Suprapubic skin (tissue), 4 donors: ENCODE measurements at regions not wholly inside any gene's neighbourhood (a gene's known extent, or its start where the extent isn't known, plus 50 kb on each side); places are given as distances from the start of the nearest gene placed in this dataset.

Experiments used
- DNase-seq, 2 donors: peaks; one replicate each; pipeline ENCODE4 v3.0.0-alpha.2; 2019; ENCODE audit warnings: low spot score in 2 of 2
- H3K27ac ChIP-seq: fragments of 200-600 bp; sonication (generic); one replicate; pipeline ENCODE4 v1.5.1; 2019
- H3K27me3 ChIP-seq: fragments of 200-600 bp; sonication (generic); one replicate; pipeline ENCODE4 v1.5.1; 2019
- H3K36me3 ChIP-seq: fragments of 200-600 bp; sonication (generic); one replicate; pipeline ENCODE4 v1.5.1; 2019
- H3K4me1 ChIP-seq: fragments of 200-600 bp; sonication (generic); one replicate; pipeline ENCODE4 v1.5.1; 2019
- H3K4me3 ChIP-seq: fragments of 200-600 bp; sonication (generic); one replicate; pipeline ENCODE4 v1.5.1; 2019; ENCODE audit warnings: mild to moderate bottlenecking
- H3K9me3 ChIP-seq: fragments of 200-600 bp; sonication (generic); one replicate; pipeline ENCODE4 v1.5.1; 2019
- EP300 ChIP-seq: sonication (generic); formaldehyde crosslinking; IDR thresholded peaks from one replicate; pipeline ENCODE4 v1.6.1; 2017; ENCODE audit warnings: antibody characterized with exemption
- POLR2A ChIP-seq, 2 donors: fragments of 450-650 bp; IDR thresholded peaks; one replicate each; pipeline ENCODE4 v1.6.1; 2017; ENCODE audit warnings: antibody characterized with exemption in 2 of 2, mild to moderate bottlenecking in 2 of 2, moderate library complexity in 2 of 2
- POLR2AphosphoS5 ChIP-seq, 3 donors: sonication (generic); formaldehyde crosslinking; IDR thresholded peaks; one replicate each; pipeline ENCODE4 v1.6.1; 2017; ENCODE audit warnings: antibody characterized with exemption in 3 of 3
- WGBS: methylation state at CpG from one replicate; pipeline ENCODE4 v1.1.5; 2018; 5-methylcytosine and 5-hydroxymethylcytosine counted together
- TF ChIP-seq, protein P1 (sequence below), 2 donors: fragments of 200-600 bp in 1 of 2; fragments of 450-650 bp in 1 of 2; sonication (generic) in 1 of 2; IDR thresholded peaks; one replicate each; pipeline ENCODE4 v1.5.1; 2016 to 2019; ENCODE audit warnings: antibody characterized with exemption in 2 of 2, mild to moderate bottlenecking in 1 of 2, moderate library complexity in 1 of 2

DNA sequence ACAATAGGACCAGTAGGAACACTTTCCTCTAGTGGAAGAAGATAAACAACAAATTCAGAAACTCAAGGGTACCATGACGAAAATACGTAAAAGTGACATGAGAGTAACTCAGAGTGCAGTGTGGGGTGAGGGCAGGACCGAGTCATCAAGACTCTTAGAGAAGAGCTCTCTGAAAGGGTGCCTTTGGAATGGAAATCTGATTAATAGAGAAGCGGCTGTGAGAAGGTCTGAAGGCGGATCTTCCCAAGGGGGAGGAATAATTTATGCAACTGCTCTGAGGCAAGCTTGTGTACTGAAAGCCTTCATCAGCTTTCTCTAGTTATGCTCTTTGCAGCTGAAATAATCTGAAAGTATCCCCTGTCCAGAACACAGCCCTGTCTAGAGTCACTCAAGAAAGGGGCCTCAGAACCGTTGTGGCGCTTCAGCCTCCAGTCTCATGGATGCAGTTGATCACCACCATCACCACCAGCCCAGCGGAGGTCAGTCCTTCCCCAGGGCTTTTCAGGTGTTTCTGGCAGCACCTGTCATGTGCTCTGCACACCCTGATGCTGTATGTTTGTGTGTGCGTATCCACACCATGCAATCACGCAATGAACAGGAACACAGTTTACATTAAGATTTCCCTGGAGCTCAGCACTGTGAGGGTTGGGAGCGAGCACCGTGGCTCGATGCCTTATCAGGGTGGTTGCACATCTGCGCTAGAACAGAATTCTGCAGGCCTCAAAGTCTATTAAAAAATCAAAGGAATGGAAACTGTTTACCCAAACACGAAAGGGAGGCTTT, 396.5 kb downstream of the SMOC2 start:
- Histone ChIP-seq H3K9me3 (no peaks in the 10 kb centered on the region), H3K4me3 (no peak overlapping the region), H3K36me3 (no peaks in the 10 kb centered on the region), H3K27ac (no peak overlapping the region), H3K4me1 (no peaks in the 10 kb centered on the region), H3K27me3 (peaks cover 6% of the 10 kb centered on the region)
- DNase-seq: no peak
- 74% methylated on average over 15 of the region's 15 CpGs for WGBS
- TF ChIP-seq, protein P1, sequence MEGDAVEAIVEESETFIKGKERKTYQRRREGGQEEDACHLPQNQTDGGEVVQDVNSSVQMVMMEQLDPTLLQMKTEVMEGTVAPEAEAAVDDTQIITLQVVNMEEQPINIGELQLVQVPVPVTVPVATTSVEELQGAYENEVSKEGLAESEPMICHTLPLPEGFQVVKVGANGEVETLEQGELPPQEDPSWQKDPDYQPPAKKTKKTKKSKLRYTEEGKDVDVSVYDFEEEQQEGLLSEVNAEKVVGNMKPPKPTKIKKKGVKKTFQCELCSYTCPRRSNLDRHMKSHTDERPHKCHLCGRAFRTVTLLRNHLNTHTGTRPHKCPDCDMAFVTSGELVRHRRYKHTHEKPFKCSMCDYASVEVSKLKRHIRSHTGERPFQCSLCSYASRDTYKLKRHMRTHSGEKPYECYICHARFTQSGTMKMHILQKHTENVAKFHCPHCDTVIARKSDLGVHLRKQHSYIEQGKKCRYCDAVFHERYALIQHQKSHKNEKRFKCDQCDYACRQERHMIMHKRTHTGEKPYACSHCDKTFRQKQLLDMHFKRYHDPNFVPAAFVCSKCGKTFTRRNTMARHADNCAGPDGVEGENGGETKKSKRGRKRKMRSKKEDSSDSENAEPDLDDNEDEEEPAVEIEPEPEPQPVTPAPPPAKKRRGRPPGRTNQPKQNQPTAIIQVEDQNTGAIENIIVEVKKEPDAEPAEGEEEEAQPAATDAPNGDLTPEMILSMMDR (IDR thresholded peaks at IDR 0.05): no peak
- TF ChIP-seq POLR2A (IDR thresholded peaks at IDR 0.05): no peak
- TF ChIP-seq EP300: no peak
- TF ChIP-seq POLR2AphosphoS5 (IDR thresholded peaks at IDR 0.05): no peak

DNA sequence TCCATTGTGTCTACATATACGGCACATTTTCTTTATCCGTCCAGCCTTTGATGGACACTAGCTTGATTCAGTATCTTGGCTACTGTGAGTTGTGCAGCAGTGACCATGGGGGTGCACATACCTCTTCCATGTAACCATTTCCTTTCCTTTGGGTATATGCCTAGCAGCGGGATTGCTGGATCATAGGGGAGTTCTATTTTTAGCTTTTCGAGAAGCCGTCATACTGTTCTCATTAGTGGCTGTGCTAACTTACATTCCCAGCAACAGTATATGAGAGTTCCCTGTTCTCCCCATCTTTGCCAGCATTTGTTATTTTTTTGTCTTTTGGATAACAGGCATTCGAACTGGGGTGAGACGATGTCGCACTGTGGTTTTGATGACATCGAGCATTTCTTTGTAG, 395.0 kb downstream of the SMOC2 start:
- DNase-seq: no peak
- Histone ChIP-seq H3K36me3 (no peaks in the 10 kb centered on the region), H3K27me3 (peaks cover 6% of the 10 kb centered on the region), H3K27ac (no peak overlapping the region), H3K4me3 (no peak overlapping the region), H3K9me3 (no peaks in the 10 kb centered on the region), H3K4me1 (no peaks in the 10 kb centered on the region)
- TF ChIP-seq EP300 (no peak), POLR2AphosphoS5 (IDR thresholded peaks at IDR 0.05) (no peak), POLR2A (IDR thresholded peaks at IDR 0.05) (no peak)
- TF ChIP-seq, protein P1 (IDR thresholded peaks at IDR 0.05): no peak
- whole genome bisulfite sequencing: 76% methylated on average over 9 of the region's 9 CpGs

DNA sequence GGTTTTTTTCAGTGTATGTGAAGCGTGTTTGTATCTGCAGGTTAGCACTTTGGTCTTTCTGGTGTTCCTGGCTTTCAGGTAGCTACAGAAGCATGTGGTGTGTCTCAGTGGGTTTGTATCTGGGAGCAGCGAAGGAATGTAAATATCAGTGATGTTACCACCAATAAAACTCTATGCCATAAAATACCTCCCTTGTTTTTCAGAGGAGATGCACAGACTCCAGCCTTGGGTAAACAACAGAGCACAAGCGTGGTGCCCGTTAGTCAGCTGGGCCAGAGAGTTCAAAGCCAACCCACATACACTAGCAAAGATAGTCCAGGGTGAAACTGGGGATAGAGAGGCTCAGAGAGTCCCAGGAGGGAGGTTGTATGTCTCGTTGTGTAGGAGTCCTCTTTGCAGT, 393.8 kb downstream of the SMOC2 start:
- WGBS: 74% methylated on average over 5 of the region's 5 CpGs
- Histone ChIP-seq H3K9me3 (no peaks in the 10 kb centered on the region), H3K27ac (no peak overlapping the region)

DNA sequence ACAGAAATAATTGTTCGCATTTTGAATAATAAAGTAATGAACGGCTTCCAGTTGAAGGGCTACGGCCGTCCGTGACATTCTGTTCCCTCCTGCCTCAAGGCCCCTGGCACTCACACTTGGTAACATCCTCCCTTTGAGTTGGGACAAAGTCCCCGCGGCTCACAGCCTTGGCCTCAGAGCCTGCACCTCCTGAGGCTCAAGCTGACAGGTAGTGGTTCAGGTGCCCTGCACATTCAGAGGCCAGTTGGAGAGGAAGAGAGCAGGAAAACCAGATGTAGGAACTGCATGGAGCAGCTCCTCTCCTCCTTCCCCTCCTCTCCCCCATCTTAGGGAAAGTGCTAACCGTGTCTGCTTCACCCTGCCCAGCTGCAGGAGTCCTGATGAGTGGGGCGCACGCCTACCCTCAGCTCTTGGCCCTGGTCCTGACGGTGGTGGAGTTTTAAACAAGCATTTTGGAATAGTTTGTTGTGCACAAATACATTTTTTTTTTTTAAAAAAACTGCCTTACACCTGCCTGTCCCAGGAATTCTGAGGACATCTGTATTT, 393.1 kb downstream of the SMOC2 start:
- Histone ChIP-seq H3K9me3 (no peaks in the 10 kb centered on the region), H3K27me3 (peaks cover 6% of the 10 kb centered on the region), H3K4me3 (no peak overlapping the region), H3K27ac (no peak overlapping the region), H3K4me1 (no peaks in the 10 kb centered on the region), H3K36me3 (no peaks in the 10 kb centered on the region)
- 65% methylated on average over 11 of the region's 11 CpGs for WGBS
- no peak for DNase-seq
- TF ChIP-seq EP300 (no peak), POLR2A (IDR thresholded peaks at IDR 0.05) (no peak), POLR2AphosphoS5 (IDR thresholded peaks at IDR 0.05) (no peak)
- TF ChIP-seq, protein P1 (IDR thresholded peaks at IDR 0.05): no peak

More for the DNA sequence above, 393.8 kb downstream of the SMOC2 start:
- Histone ChIP-seq H3K36me3 (no peaks in the 10 kb centered on the region), H3K27me3 (peaks cover 6% of the 10 kb centered on the region), H3K4me1 (no peaks in the 10 kb centered on the region), H3K4me3 (no peak overlapping the region)
- TF ChIP-seq EP300 (no peak), POLR2A (IDR thresholded peaks at IDR 0.05) (no peak), POLR2AphosphoS5 (IDR thresholded peaks at IDR 0.05) (no peak)
- TF ChIP-seq, protein P1 (IDR thresholded peaks at IDR 0.05): no peak
- no peak for DNase-seq

DNA sequence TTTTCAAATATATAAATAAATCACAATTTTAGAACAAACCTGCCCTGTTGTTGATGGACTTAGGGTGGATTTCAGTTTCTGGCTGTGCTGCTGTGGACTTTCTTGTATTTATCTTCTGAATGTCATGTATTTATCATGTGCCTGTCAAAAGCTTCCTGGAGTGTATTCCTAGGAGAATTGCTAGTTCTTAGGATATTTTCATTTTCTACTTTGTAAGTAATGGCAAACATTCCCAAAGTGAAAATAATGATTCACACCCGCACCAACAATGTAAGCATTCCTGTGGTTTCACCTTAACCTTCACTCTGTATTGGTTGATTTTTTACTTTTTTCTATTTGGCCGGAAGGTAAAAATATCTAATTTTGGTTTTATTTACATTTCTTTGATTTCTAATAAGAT, 387.8 kb downstream of the SMOC2 start:
- no peaks in the 10 kb centered on the region for H3K27me3 ChIP-seq
- no peaks in the 10 kb centered on the region for H3K36me3 ChIP-seq
- H3K4me1 ChIP-seq: no peaks in the 10 kb centered on the region
- no peak overlapping the region for H3K27ac ChIP-seq
- H3K9me3 ChIP-seq: no peaks in the 10 kb centered on the region
- TF ChIP-seq POLR2AphosphoS5 (IDR thresholded peaks at IDR 0.05): no peak
- TF ChIP-seq, protein P1 (IDR thresholded peaks at IDR 0.05): no peak
- TF ChIP-seq EP300: no peak
- no peak for TF ChIP-seq POLR2A (IDR thresholded peaks at IDR 0.05)
- WGBS: 83% methylated on average over 2 of the region's 2 CpGs
- H3K4me3 ChIP-seq: no peak overlapping the region
- no peak for DNase-seq
